GM18511 (cell line): ENCODE measurements at regions not wholly inside any gene's neighbourhood (a gene's known extent, or its start where the extent isn't known, plus 50 kb on each side); places are given as distances from the start of the nearest gene placed in this dataset.

Experiments used
- ATAC-seq: cut with Tn5 transposase; IDR thresholded peaks from one replicate; pipeline ENCODE4 v1.9.1; 2021; ENCODE audit warnings: mild to moderate bottlenecking, moderate library complexity; ENCODE audit not compliant: unreplicated experiment

DNA sequence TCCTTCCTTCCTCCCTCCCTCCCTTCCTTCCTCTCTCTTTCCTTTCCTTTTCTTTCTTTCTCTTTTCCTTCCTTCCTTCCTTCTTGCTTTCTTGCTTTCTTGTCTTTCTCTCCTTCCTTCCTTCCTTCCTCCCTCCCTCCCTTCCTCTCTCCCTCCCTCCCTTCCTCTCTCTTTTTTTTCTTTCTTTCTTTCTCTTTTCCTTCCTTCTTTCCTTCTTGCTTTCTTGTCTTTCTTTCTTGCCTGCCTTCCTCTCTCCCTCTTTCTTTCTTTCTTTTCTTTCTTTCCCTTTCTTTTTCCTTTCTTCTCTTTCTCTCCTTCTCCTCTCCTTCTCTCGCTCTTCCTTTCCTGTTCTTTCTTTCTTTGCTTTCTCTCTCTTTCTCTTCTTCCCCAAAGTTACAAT is 728.4 kb upstream of the ADAMTS5 start:
- no peak for ATAC-seq

DNA sequence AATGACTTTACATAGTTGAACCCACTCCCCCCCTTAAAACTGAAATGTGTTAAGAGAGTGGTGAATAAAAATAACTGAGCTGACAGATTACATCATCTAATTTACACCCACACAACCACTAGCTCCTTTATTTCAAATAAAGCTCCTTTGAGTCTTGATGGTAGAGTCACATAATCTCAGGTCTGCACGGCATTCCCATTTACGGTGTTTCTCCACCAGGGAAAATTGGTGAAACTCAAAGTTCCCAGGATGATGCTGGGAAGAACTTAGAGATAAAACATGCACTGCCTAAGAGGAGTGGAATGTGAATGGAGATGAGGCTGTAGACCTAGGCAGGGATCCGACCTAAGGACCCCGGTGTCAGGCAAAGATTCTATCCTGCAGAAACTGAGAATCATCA is 727.8 kb upstream of the ADAMTS5 start:
- no peak for ATAC-seq

DNA sequence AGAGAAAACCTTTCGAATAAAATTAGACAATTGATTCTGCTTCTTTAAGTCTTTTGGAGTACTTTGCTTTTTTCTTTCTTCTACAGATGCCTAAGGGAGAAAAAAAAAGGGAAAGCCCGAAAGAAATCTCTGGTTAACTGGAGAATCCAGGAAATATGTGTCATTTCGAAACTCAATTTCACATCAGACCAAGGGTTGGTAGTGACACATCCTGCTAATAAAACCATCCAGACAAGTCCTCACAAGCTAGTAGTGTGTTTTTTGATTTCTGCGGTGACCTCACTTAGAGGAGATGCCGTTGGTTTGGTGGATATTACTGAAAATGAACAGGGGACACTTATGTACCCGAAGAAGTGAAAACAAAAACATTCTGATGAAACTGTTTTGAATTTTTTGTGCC is 726.5 kb upstream of the ADAMTS5 start:
- no peak for ATAC-seq

DNA sequence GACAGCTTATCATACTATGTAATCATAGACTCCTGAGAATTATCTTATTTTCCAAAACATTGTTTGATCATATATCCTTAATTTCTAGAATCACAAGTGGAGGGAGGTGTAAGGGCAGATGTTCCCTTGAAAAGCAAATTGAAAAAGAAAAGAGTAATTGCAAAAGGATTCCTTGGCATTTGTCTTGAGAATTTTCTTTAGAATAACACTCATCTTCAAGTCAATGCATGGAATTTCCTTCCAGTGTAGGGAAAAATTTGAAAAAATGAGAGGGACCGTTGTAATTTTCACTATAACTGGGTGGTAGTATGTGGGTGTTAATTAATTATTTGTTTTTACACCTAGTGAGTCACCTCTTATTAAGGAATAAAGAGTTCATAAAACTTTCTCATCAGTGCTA is 724.6 kb upstream of the ADAMTS5 start:
- no peak for ATAC-seq

DNA sequence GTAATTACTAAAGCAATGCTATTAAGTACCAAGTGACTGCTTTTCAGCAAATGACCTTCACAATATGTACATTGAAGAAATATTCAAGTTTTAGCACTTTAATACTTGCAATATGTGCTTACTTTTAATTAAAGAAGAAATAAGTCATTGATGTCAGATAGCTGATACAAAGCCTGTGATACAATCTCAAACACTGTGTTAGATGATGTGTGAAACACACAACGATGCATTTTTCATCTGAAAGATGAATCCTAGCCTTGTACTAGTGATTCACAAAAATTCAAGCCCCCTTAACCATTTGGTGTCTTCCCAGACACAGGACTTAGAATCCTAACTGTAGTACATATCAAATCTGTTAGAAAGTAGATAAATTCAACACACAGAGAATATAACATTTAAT is 724.1 kb upstream of the ADAMTS5 start:
- no peak for ATAC-seq

DNA sequence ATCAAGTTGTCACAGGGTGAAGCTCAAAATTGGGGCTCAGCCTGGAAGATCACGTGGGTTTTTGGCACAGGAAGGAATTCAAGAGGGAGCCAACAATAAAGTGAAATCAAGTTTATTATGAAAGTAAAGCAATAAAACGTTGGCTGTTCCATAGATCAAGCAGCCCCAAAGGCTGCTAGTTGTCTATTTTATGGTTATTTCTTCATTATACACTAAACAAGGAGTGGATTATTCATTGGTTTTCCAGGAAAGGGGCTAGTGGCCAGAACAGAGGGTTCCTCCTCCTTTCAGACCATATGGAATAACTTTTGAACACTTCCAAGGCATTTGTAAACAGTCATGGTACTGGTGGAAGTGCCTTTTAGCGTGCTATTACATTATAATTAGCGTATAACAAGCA is 723.5 kb upstream of the ADAMTS5 start:
- ATAC-seq: no peak

DNA sequence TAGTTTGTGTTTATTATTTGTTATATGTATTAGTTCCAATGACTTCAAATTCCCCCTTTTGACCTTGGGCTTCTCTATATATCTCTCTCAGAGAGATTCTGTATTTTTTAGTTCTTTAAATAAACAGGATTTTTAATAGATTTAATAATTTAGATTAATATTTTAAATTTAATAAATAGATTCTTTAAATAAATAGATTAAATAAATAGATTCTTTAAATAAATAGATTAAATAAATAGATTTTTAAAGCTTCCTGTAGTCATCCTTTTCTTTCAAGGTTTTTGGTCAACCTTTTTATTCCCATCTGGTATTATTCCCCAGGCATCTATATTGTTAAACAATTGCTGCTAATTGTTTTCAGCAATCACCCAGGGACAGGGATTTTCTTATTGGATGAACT is 721.9 kb upstream of the ADAMTS5 start:
- no peak for ATAC-seq

DNA sequence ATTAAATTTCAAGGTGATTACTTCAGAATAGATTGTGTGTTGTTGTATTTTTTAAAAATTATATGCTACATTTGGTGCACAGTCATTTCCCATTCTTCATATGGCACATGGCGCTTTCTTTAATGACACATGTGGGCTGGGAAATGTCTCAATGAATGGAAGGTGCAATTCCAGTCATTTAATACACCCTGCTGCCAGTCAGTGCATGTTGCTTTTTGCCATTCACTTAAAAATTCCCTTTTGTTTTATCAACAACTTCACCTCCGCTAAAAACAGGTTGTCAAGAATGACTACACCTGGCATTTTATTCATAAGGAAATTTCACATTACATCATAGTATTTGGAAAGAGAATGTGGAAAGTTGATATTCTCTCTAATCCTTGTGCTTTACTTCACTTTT is 716.4 kb upstream of the ADAMTS5 start:
- no peak for ATAC-seq

DNA sequence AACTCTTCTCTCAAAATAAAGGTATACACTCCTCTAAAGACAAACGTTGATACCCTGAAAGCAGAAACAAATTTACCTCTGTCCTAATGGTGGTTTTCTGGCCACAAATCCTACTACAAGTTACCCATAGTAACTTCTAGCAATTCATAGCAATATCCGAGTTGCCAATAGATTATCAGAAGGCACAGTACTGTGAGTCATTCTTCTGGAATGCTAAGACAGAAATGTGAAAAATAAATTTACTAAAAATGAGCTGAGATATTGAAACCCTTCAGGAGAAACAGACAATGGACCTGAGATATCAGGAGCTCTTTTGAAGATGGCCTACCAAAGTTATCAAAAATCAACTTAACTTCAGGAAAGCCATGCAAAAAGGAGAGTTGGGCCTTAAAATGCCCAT is 715.0 kb upstream of the ADAMTS5 start:
- no peak for ATAC-seq

DNA sequence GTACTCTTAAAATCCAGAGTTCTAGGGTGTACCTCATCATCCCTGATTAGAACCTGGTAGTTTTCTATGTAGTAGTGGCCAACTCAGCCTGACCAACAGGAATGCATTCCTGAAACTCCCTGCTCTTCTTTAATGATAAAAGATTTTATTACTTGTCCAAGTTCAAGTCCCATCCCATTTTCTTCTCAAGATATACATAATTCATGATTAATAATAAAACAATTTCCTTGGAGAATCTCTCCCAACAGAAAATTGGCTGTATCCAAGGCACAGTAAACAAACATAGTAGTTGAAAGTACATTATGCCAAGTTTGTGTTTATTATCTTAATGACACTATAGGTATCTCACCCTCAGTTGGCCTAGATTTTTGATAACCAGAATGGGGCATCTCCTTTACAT is 714.1 kb upstream of the ADAMTS5 start:
- no peak for ATAC-seq

DNA sequence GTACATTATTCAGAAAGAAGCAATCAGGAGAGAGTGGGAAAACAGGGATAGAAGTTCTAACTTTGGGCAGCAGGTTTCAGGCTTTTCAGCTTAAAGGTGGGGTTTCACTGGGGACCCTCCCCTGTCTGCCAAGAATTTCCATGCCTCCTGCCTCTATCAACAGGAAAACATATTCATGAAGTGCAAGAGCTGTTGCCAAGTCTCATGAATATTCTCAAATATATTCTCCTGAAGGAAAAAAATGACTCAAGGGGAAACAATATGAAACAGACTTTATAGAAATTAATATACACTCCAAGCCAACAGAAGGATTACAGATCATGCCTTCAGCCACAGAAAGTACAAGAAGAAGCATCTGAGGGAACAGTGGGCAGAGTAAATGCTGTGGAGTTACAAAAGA is 713.3 kb upstream of the ADAMTS5 start:
- ATAC-seq: no peak

DNA sequence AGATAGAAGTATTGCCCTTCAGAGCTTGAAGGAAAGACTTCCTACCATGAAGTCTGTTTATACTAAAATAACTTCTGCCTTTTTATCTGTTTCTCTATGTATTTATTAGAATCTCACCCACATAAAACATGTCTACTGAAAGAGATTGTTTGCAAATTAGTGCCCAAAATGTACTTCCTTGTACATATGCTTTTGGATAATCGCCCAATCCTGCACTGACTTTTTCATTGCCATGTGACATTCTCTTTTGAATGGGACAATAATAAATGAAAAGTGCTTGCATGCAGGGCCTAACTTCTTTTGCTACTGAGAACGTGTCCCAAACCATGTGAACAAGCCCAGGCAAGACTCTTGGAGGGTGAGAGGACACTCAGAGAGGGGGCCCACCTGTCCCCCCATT is 711.6 kb upstream of the ADAMTS5 start:
- no peak for ATAC-seq

DNA sequence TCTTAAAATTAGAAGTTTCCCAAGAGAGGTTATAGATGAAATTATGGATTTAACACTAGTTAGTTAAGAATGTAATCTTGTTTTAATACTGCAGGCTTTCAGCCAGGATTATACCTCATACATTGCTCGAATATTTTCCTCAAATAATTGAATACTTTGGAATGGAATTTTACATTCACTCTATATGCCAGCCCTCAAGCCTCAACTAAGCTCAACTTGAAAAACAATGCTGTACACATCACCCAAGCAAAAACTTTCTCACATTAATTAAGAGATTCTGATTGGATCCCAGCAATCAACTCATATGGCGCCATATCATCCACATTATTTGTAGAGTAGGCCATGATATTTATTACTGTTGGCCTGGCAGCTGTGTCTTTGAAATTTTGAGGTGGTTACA is 710.7 kb upstream of the ADAMTS5 start:
- no peak for ATAC-seq

DNA sequence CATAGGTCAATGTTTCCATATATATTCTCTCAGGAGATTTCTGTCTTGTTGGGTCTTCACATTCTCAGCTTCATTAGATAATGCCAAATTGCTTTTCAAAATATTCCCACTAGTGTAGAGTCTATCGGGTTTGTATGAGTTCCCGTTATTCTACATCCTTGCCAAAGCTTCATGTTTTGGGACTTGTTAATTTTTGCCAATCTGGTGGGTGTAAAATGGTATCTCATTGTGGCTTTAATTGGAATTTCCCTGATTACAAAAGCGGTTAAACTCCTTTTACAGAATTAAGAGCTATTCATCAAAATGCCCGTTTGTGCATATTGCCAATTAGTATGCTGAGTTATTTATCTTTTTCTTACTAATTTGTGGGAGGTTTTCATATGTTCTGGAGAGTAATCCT is 708.4 kb upstream of the ADAMTS5 start:
- ATAC-seq: no peak

DNA sequence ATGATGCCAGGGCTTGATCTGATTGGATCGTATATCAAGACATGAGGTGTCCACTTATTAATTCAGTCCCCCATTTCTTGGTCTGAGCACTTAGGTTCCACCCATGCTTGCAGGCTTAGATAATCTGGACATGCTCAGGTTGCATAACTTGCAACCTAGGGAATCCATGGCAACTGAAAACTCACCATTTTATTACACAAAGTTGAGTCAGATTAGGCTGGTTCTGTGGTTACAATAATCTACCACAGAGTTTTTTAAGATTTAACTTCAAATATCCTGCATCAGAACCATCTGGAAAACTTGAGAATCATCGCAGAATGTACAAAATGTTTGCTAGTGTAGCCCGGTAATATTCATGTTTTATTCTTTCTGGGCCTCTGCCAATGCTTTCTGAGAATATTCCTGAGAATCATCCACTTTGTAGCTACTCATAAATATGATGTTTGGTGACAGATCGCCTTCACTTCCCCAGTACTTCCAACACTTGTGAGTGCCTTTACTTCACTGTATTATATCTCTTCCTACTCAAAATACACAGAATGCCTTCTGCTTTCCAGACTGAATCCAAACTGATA is 707.2 kb upstream of the ADAMTS5 start:
- no peak for ATAC-seq

DNA sequence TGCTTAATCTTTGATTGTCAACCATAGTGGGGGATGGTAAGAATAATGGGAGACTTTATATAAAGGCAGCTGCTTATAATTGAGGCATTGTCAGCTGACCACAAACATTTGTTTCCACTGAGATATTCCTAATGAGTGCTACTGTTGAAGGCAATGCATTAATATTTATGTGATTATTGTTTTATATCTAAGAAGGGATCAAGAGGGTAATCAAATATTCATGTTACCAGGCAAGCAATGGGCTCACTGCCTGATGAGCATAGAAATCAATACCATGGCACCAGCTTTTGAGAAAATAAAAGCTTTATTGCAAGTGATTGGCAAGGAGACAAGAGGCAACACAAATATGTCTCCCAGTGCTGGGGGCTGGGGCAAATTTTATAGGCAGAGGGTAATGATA is 706.7 kb upstream of the ADAMTS5 start:
- ATAC-seq: no peak

DNA sequence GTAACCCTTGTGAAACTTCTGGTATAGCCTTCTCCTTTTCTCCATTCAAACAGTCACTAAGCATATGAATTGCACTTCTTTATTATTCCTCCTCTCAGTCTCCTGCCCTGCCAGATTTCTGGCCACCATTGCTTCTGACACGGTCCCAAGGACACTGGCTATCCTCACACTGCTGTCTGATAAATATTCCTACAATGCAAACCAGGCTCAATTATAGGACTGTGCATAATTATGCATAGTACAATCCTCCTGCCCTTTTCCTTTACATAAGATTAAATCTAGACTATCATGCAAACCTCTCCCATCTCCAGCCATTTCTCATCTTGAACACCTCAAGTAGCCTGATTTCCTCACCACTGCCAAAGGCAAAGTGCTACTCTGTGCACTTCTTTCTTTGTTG is 704.3 kb upstream of the ADAMTS5 start:
- no peak for ATAC-seq

DNA sequence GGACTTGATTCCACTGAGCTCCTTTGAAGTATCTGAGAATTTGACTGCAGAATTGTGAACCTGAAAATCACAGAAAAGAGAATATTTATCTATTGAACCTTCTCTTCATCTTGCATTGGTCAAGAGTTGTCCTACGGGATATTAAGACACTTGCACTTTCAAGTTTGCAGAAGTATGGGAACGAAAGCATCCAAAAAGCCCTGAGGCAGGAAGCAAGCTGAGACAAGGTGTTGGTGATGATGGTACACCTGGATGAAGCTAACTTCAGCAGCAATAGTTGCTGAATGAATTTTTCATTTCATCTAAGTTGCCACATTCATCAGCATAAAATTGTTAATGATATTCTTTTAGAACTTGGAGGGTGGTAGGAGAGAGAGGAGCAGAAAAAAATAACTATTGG is 686.6 kb upstream of the ADAMTS5 start:
- ATAC-seq: no peak

DNA sequence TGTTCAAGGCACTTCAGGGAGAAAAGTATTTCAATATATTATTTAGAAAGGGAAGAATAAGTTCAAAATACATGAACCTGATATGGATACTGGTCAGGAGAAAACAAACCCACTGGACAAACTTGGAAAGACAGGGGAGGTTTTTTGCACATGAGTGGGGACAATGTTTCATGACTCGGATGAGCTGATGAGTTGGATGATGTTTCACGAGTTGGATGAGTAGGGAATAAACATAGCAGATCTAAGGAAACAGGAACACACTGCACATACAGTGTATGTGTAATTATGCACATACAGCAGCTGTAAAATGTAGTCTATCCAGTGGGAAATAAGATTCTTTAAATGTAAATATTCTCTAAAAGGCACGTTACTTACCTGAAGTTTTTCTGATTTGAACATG is 682.9 kb upstream of the ADAMTS5 start:
- ATAC-seq: no peak

DNA sequence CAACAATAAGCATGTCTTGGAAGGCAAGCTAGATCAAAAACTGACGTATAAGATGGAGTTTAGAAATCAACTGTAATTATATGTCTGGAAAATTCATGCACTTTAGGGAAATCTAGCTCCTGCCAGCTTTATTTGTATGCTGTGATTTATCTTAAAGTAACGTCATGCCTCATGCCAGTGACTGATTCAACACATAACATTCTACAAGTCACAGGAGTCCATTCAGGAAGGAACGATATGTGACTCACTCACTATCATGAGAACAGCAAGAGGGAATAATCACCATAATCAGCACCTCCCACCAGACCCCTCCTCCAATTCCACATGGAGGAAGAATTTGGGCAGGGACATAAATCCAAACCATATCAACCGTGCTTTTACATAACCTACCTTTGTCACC is 682.4 kb upstream of the ADAMTS5 start:
- no peak for ATAC-seq

DNA sequence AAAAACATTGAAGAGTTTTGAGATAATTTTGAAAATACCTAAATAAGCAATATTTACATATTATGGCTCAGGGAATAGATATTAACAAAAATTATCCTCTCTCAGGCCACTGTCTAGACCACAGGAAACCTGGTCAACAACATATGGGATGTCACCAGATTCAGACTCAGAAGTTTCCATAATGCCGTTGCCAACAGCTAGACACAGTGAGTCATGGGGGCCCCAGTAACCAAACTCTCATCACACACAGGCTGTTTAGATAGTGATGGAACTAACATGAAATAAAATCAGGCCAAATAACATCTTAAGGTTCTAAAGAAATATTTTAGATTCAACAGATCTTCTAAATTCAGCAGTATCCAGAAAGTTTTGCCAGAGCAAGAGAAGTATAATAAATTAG is 681.7 kb upstream of the ADAMTS5 start:
- no peak for ATAC-seq

DNA sequence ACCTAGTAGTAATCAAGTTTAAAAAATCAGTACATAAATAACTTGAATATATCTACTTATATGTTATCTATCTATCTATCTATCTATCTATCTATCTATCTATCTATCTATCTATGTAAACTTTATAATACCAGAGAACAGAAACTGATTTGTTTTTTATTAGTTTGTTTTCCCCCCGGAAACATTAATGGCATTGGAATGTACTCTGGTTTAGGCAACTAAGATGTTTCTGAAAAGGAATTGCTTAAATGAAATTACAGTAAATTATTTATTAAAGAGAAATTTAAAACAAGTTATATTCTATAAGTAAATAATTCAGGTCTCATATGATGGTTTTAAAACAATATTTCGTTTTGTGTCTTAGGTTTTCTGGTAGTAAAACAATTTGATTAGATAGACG is 681.0 kb upstream of the ADAMTS5 start:
- no peak for ATAC-seq

DNA sequence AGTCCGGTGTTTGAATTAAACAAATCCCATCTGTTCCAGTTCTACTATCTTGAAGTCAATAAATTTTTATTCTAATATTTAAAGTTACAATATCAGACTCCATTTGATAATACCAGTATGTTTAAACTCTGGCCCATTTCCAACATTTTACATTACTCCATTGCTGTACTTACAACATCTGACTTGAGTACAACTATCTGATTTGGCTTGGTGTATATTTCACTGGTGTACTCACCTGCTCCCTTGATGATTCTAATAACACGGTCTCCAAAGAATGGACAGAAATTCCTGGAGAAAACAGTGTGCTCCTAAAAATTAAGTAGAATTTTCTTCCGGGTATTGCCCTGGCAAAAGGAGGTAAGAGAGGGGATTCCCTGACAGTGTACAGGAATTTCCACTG is 680.5 kb upstream of the ADAMTS5 start:
- ATAC-seq: no peak

DNA sequence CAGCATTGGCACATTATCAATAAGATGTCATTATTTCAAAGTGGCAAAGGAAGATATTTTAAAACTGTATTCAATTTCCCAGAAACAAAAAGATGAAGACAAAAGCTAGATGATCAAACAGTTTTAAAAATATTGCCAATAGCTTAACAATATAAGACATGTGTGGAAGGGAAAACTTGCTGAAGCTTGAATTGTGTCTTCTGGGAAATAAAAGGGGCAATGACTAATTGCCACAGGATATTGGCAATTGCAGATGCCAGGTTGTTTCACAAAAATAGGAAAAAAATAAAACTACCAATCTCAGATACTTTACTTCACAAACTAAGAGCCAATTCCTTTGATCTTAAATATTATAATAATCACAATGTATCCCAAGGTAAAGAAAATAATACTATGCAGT is 679.8 kb upstream of the ADAMTS5 start:
- ATAC-seq: no peak
